IMR-90 (cell line): ENCODE measurements at regions not wholly inside any gene's neighbourhood (a gene's known extent, or its start where the extent isn't known, plus 50 kb on each side); places are given as distances from the start of the nearest gene placed in this dataset.

ENCODE experiments used
- ATAC-seq: fragments of 200-7000 bp; cut with Tn5 transposase; 2 replicates; pipeline ENCODE4 v1.9.1; 2020; ENCODE audit warnings: low read depth, mild to moderate bottlenecking, moderate library complexity
- BruUV-seq: library from RNA; stranded (reverse); fragments of 400-500 nt; replicated peaks from 2 replicates; lab custom pipeline; 2021; lab: Mats Ljungman, UMichigan
- CTCF ChIA-PET: fragments of 300-600 bp; formaldehyde crosslinking; extraction: SDS; loops from one replicate; lab custom pipeline; 2021; ENCODE audit warnings: antibody characterized with exemption; lab: Yijun Ruan, JAX
- POLR2A ChIA-PET: fragments of 300-600 bp; sonication (Branson Sonifier 250); formaldehyde crosslinking; loops from one replicate; lab custom pipeline; 2022; ENCODE audit warnings: antibody characterized with exemption; ENCODE audit not compliant: unreplicated experiment; lab: Charles Lee
- DNase-seq: peaks from one replicate; pipeline ENCODE4 v3.0.0; 2013
- H2AFZ ChIP-seq: replicated peaks from 2 replicates; pipeline ENCODE3; 2013; ENCODE audit warnings: low read length, mild to moderate bottlenecking; ENCODE audit not compliant: poor library complexity
- H2AK5ac ChIP-seq: 2 replicates; pipeline ENCODE4 v1.6.1; 2013; ENCODE audit warnings: low read depth, low read length, inconsistent platforms
- H2AK9ac ChIP-seq: replicated peaks from 2 replicates; pipeline ENCODE3; 2013; ENCODE audit warnings: mild to moderate bottlenecking, low read depth, low read length, moderate library complexity; ENCODE audit not compliant: poor library complexity
- H2BK120ac ChIP-seq: 2 replicates; pipeline ENCODE4 v1.6.1; 2013; ENCODE audit warnings: low read depth, low read length, inconsistent platforms
- H2BK15ac ChIP-seq: 3 replicates; pipeline ENCODE4 v1.6.1; 2013; ENCODE audit warnings: low read depth, low read length, inconsistent platforms
- H2BK20ac ChIP-seq: 2 replicates; pipeline ENCODE4 v1.6.1; 2013; ENCODE audit warnings: low read depth, mild to moderate bottlenecking, inconsistent platforms, low read length, moderate library complexity
- H2BK5ac ChIP-seq: 2 replicates; pipeline ENCODE4 v1.6.1; 2013; ENCODE audit warnings: mild to moderate bottlenecking, low read depth, low read length, inconsistent platforms; ENCODE audit not compliant: poor library complexity, severe bottlenecking
- H3K14ac ChIP-seq: replicated peaks from 2 replicates; pipeline ENCODE4 v1.6.1; 2013; ENCODE audit warnings: low read depth, low read length, inconsistent platforms
- H3K18ac ChIP-seq: 2 replicates; pipeline ENCODE4 v1.6.1; 2013; ENCODE audit warnings: low read depth, low read length, control low read depth
- H3K23ac ChIP-seq: 2 replicates; pipeline ENCODE4 v1.6.1; 2013; ENCODE audit warnings: low read depth, low read length, inconsistent platforms
- H3K27ac ChIP-seq: 2 replicates; pipeline ENCODE4 v1.5.1; 2013; ENCODE audit warnings: mild to moderate bottlenecking, control low read depth, low read length; ENCODE audit not compliant: insufficient read depth
- H3K27me3 ChIP-seq: 2 replicates; pipeline ENCODE4 v1.6.1; 2013; ENCODE audit warnings: low read length; ENCODE audit not compliant: control insufficient read depth, insufficient read depth
- H3K36me3 ChIP-seq: 2 replicates; pipeline ENCODE4 v1.6.1; 2013; ENCODE audit warnings: low read length, mixed read lengths; ENCODE audit not compliant: control insufficient read depth, insufficient read depth
- H3K4ac ChIP-seq: 2 replicates; pipeline ENCODE4 v1.6.1; 2013; ENCODE audit warnings: low read depth, low read length, inconsistent platforms
- H3K4me1 ChIP-seq: 2 replicates; pipeline ENCODE4 v1.6.1; 2013; ENCODE audit warnings: low read length, mixed read lengths; ENCODE audit not compliant: control insufficient read depth, insufficient read depth
- H3K4me2 ChIP-seq: 2 replicates; pipeline ENCODE4 v1.6.1; 2013; ENCODE audit warnings: low read depth, mild to moderate bottlenecking, control low read depth, low read length, moderate library complexity
- H3K4me3 ChIP-seq: 2 replicates; pipeline ENCODE4 v1.5.1; 2013; ENCODE audit warnings: low read depth, mild to moderate bottlenecking, control low read depth, low read length, moderate library complexity; ENCODE audit not compliant: insufficient read depth
- H3K56ac ChIP-seq: 2 replicates; pipeline ENCODE4 v1.6.1; 2013; ENCODE audit warnings: low read length, inconsistent platforms; ENCODE audit not compliant: insufficient read depth; ENCODE audit errors: extremely low read depth
- H3K79me1 ChIP-seq, 2 experiments: 2 replicates each; pipeline ENCODE4 v1.6.1; 2013; ENCODE audit warnings: low read length in 2 of 2, inconsistent platforms in 1 of 2, low read depth in 1 of 2
- H3K9ac ChIP-seq: 2 replicates; pipeline ENCODE4 v1.6.1; 2013; ENCODE audit warnings: low read depth, low read length, control low read depth
- H3K9me1 ChIP-seq: 2 replicates; pipeline ENCODE4 v1.6.1; 2013; ENCODE audit warnings: low read length, inconsistent platforms; ENCODE audit not compliant: insufficient read depth
- H3K9me3 ChIP-seq: 2 replicates; pipeline ENCODE4 v1.6.1; 2013; ENCODE audit warnings: low read length; ENCODE audit not compliant: control insufficient read depth, insufficient read depth
- H4K20me1 ChIP-seq: 2 replicates; pipeline ENCODE4 v1.6.1; 2013; ENCODE audit warnings: low read length, inconsistent platforms; ENCODE audit not compliant: insufficient read depth
- H4K5ac ChIP-seq: 2 replicates; pipeline ENCODE4 v1.6.1; 2013; ENCODE audit warnings: mild to moderate bottlenecking, low read depth, low read length, control low read depth
- H4K8ac ChIP-seq, 2 experiments: 2 replicates each; pipeline ENCODE4 v1.6.1; 2013; ENCODE audit warnings: low read depth in 2 of 2, low read length in 2 of 2, control low read depth in 1 of 2, inconsistent platforms in 1 of 2
- H4K91ac ChIP-seq: 2 replicates; pipeline ENCODE4 v1.6.1; 2013; ENCODE audit warnings: low read depth, low read length, inconsistent platforms; ENCODE audit not compliant: insufficient read depth
- BHLHE40 ChIP-seq: fragments of 150-350 bp; IDR thresholded peaks from 2 replicates; pipeline ENCODE4 v1.6.1; 2016; ENCODE audit warnings: mild to moderate bottlenecking, low read depth, low read length
- CEBPB ChIP-seq: IDR thresholded peaks from 2 replicates; pipeline ENCODE4 v1.6.1; 2012; ENCODE audit warnings: low read depth, low read length, improper control_type of control experiment
- CHD1 ChIP-seq: IDR thresholded peaks from 2 replicates; pipeline ENCODE4 v1.6.1; 2012; ENCODE audit warnings: low read depth, low read length, improper control_type of control experiment
- CTCF ChIP-seq: conservative IDR thresholded peaks from 2 replicates; pipeline ENCODE4 v1.5.1; 2012; ENCODE audit warnings: mild to moderate bottlenecking, low read depth, low read length, improper control_type of control experiment
- ELK1 ChIP-seq: fragments of 150-350 bp; IDR thresholded peaks from 2 replicates; pipeline ENCODE4 v1.6.1; 2016; ENCODE audit warnings: low read depth, mild to moderate bottlenecking, low read length, moderate library complexity, borderline replicate concordance
- FOS ChIP-seq: fragments of 150-350 bp; IDR thresholded peaks from 2 replicates; pipeline ENCODE4 v1.6.1; 2016; ENCODE audit warnings: low read depth, low read length
- MAFK ChIP-seq: IDR thresholded peaks from 2 replicates; pipeline ENCODE4 v1.6.1; 2012; ENCODE audit warnings: low read depth, low read length, improper control_type of control experiment
- MAZ ChIP-seq: IDR thresholded peaks from 2 replicates; pipeline ENCODE4 v1.6.1; 2012; ENCODE audit warnings: low read depth, mild to moderate bottlenecking, low read length, improper control_type of control experiment, moderate library complexity, borderline replicate concordance
- MXI1 ChIP-seq: IDR thresholded peaks from 2 replicates; pipeline ENCODE4 v1.6.1; 2012; ENCODE audit warnings: low read depth, mild to moderate bottlenecking, low read length, moderate library complexity, borderline replicate concordance
- NFE2L2 ChIP-seq: fragments of 150-350 bp; IDR thresholded peaks from 2 replicates; pipeline ENCODE4 v1.6.1; 2016; ENCODE audit warnings: low read depth, mild to moderate bottlenecking, low read length
- POLR2A ChIP-seq: IDR thresholded peaks from 2 replicates; pipeline ENCODE4 v1.6.1; 2012; ENCODE audit warnings: mild to moderate bottlenecking, low read depth, low read length
- RAD21 ChIP-seq: IDR thresholded peaks from 2 replicates; pipeline ENCODE4 v1.6.1; 2012; ENCODE audit warnings: low read length, improper control_type of control experiment
- RCOR1 ChIP-seq: IDR thresholded peaks from 2 replicates; pipeline ENCODE4 v1.6.1; 2012; ENCODE audit warnings: mild to moderate bottlenecking, low read length, improper control_type of control experiment; ENCODE audit not compliant: insufficient replicate concordance
- RFX5 ChIP-seq: IDR thresholded peaks from 2 replicates; pipeline ENCODE4 v1.8.0; 2012; ENCODE audit warnings: low read depth, mild to moderate bottlenecking, low read length, moderate library complexity
- SMC3 ChIP-seq: fragments of 150-350 bp; IDR thresholded peaks from 2 replicates; pipeline ENCODE4 v1.6.1; 2016; ENCODE audit warnings: low read depth, mild to moderate bottlenecking, antibody characterized with exemption, low read length, moderate library complexity
- USF2 ChIP-seq: fragments of 150-350 bp; IDR thresholded peaks from 2 replicates; pipeline ENCODE4 v1.6.1; 2017; ENCODE audit warnings: mild to moderate bottlenecking, antibody characterized with exemption, low read length, low read depth
- WGBS, 2 experiments: methylation state at CpG; one replicate each; pipeline versions ENCODE4 v1.1.5 to v1.1.7; 2013; ENCODE audit warnings: missing lambda C conversion rate in 2 of 2; ENCODE audit not compliant: insufficient read length in 1 of 2; ENCODE audit errors: extremely low coverage in 2 of 2; 5-methylcytosine and 5-hydroxymethylcytosine counted together
- dilution Hi-C: fragments of 300-500 bp; cut with HindIII; formaldehyde crosslinking; loops from one replicate; pipeline ENCODE4 v1.14.3; 2018; ENCODE audit warnings: low sequenced_read_pairs; ENCODE audit not compliant: unreplicated experiment
- in situ Hi-C: fragments of 300-500 bp; cut with MboI; formaldehyde crosslinking; loops from 3 replicates; pipeline ENCODE4 v1.14.3; 2019; ENCODE audit warnings: low sequenced_read_pairs, inconsistent platforms, mixed read lengths
- intact Hi-C: fragments of 100-400 bp; cut with micrococcal nuclease; formaldehyde crosslinking; loops from 2 replicates; pipeline ENCODE4 v1.10.0; 2022

GRCh38 chr21:9755611-9756010, 765.8 kb upstream of the TPTE start:
- ChIA-PET CTCF (no interaction called here), POLR2A (no interaction called here)
- no peak overlapping the region for H3K4ac ChIP-seq
- TF ChIP-seq CEBPB, result no peak
- no peak for TF ChIP-seq MAZ
- TF ChIP-seq CTCF, result no peak
- TF ChIP-seq RFX5, result no peak
- no peak for TF ChIP-seq NFE2L2
- no peak for TF ChIP-seq MAFK
- no peak for TF ChIP-seq RCOR1
- no peak for TF ChIP-seq USF2
- no peak for TF ChIP-seq RAD21
- no peak for TF ChIP-seq CHD1
- TF ChIP-seq ELK1, result no peak
- no peak for TF ChIP-seq FOS
- TF ChIP-seq MXI1, result no peak
- TF ChIP-seq SMC3, result no peak
- no peak for TF ChIP-seq POLR2A
- no peak for TF ChIP-seq BHLHE40
- H3K79me1 ChIP-seq, result no peaks in the 10 kb centered on the region
- peaks cover 42% of the 10 kb centered on the region for H3K9me3 ChIP-seq
- DNase-seq (no peak), ATAC-seq (no peak)
- no peaks in the 10 kb centered on the region for H3K9me1 ChIP-seq
- no peak overlapping the region for H3K56ac ChIP-seq
- H4K91ac ChIP-seq, result no peak overlapping the region
- no peaks in the 10 kb centered on the region for H3K36me3 ChIP-seq
- no peak overlapping the region for H2BK20ac ChIP-seq
- 60% methylated on average over 1 of the region's 7 CpGs; no CpG with 5 or more reads in 1 of the 2 experiments for WGBS, 2 experiments
- no peak overlapping the region for H3K4me2 ChIP-seq
- H2BK120ac ChIP-seq, result no peak overlapping the region
- H3K18ac ChIP-seq, result no peak overlapping the region
- no peak overlapping the region for H4K8ac ChIP-seq
- no peak overlapping the region for H2AK9ac ChIP-seq
- no peak overlapping the region for H4K5ac ChIP-seq
- H2AFZ ChIP-seq, result no peak overlapping the region
- H4K20me1 ChIP-seq, result no peaks in the 10 kb centered on the region
- H3K9ac ChIP-seq, result no peak overlapping the region
- no peaks in the 10 kb centered on the region for H3K4me1 ChIP-seq
- H3K23ac ChIP-seq, result no peak overlapping the region
- H2BK15ac ChIP-seq, result no peak overlapping the region
- in situ Hi-C loops (no loop called here), dilution Hi-C loops (no loop called here), intact Hi-C loops (no loop called here)
- BruUV-seq, result no TSS peak
- H2BK5ac ChIP-seq, result no peak overlapping the region
- no peak overlapping the region for H3K27ac ChIP-seq
- H3K4me3 ChIP-seq, result no peak overlapping the region
- H3K27me3 ChIP-seq, result no peaks in the 10 kb centered on the region
- H2AK5ac ChIP-seq, result no peak overlapping the region
- H3K14ac ChIP-seq, result no peak overlapping the region
